Loucy (cell line): ENCODE measurements at regions not wholly inside any gene's neighbourhood (a gene's known extent, or its start where the extent isn't known, plus 50 kb on each side); places are given as distances from the start of the nearest gene placed in this dataset.

Source experiments
- H2AFZ ChIP-seq: fragments of 200-600 bp; sonication (generic); 2 replicates; pipeline ENCODE4 v1.6.0; 2016; ENCODE audit warnings: antibody characterized with exemption, mild to moderate bottlenecking, low read length, moderate library complexity
- H3F3A ChIP-seq: fragments of 200-600 bp; 2 replicates; pipeline ENCODE4 v1.6.0; 2016; ENCODE audit warnings: antibody characterized with exemption, low read depth, mild to moderate bottlenecking
- H3K27me3 ChIP-seq: fragments of 200-600 bp; sonication (generic); 2 replicates; pipeline ENCODE4 v1.6.1; 2014; ENCODE audit warnings: low read length, mild to moderate bottlenecking; ENCODE audit not compliant: insufficient read depth, poor library complexity, severe bottlenecking
- H3K36me3 ChIP-seq: fragments of 200-600 bp; sonication (generic); 2 replicates; pipeline ENCODE4 v1.6.1; 2016; ENCODE audit warnings: low read length; ENCODE audit not compliant: insufficient read depth
- H3K4me1 ChIP-seq: fragments of 200-600 bp; sonication (generic); 2 replicates; pipeline ENCODE4 v1.5.1; 2014; ENCODE audit warnings: low read length, mild to moderate bottlenecking; ENCODE audit not compliant: insufficient read depth, poor library complexity, severe bottlenecking
- H3K4me2 ChIP-seq: fragments of 200-600 bp; sonication (generic); 2 replicates; pipeline ENCODE4 v1.6.0; 2014; ENCODE audit warnings: antibody characterized with exemption, low read length, low read depth, mild to moderate bottlenecking; ENCODE audit not compliant: poor library complexity, severe bottlenecking
- H3K4me3 ChIP-seq: fragments of 200-600 bp; sonication (generic); 2 replicates; pipeline ENCODE4 v1.5.1; 2014; ENCODE audit warnings: low read length, mild to moderate bottlenecking, mixed read lengths; ENCODE audit not compliant: poor library complexity, severe bottlenecking
- H3K79me2 ChIP-seq: fragments of 200-600 bp; sonication (generic); 2 replicates; pipeline ENCODE4 v1.6.1; 2014; ENCODE audit warnings: low read length; ENCODE audit not compliant: insufficient read depth
- H3K9ac ChIP-seq: fragments of 200-600 bp; sonication (generic); 2 replicates; pipeline ENCODE4 v1.6.0; 2014; ENCODE audit warnings: mild to moderate bottlenecking, low read depth, low read length, moderate library complexity; ENCODE audit not compliant: poor library complexity, severe bottlenecking
- H3K9me2 ChIP-seq: fragments of 200-600 bp; sonication (generic); replicated peaks from 2 replicates; pipeline ENCODE4 v1.6.1; 2016; ENCODE audit warnings: low read depth, low read length, mixed read lengths
- H3K9me3 ChIP-seq: fragments of 200-600 bp; sonication (generic); 2 replicates; pipeline ENCODE4 v1.6.1; 2014; ENCODE audit warnings: mild to moderate bottlenecking, antibody characterized with exemption, low read length, low read depth; ENCODE audit not compliant: insufficient read depth
- H4K20me1 ChIP-seq: fragments of 200-600 bp; sonication (generic); 2 replicates; pipeline ENCODE4 v1.6.0; 2014; ENCODE audit warnings: antibody characterized with exemption, low read length, mild to moderate bottlenecking; ENCODE audit not compliant: insufficient read depth, poor library complexity, severe bottlenecking
- CTCF ChIP-seq: fragments of 200-600 bp; sonication (generic); conservative IDR thresholded peaks from 2 replicates; pipeline ENCODE4 v1.5.1; 2014; ENCODE audit warnings: mild to moderate bottlenecking, antibody characterized with exemption, low read length
- EZH2phosphoT487 ChIP-seq: fragments of 200-600 bp; IDR thresholded peaks from 2 replicates; pipeline ENCODE4 v1.6.1; 2018; ENCODE audit warnings: antibody characterized with exemption, mild to moderate bottlenecking, moderate library complexity, borderline replicate concordance

GRCh38 chrX:96436105-96436504 lies 248.5 kb upstream of the DIAPH2 start:
- no peaks in the 10 kb centered on the region for H3F3A ChIP-seq
- TF ChIP-seq CTCF (no peak), EZH2phosphoT487 (no peak)
- no peaks in the 10 kb centered on the region for H3K4me1 ChIP-seq
- H3K9ac ChIP-seq: no peak overlapping the region
- no peaks in the 10 kb centered on the region for H3K9me3 ChIP-seq
- no peaks in the 10 kb centered on the region for H3K27me3 ChIP-seq
- H3K4me3 ChIP-seq: no peak overlapping the region
- no peak overlapping the region for H2AFZ ChIP-seq
- H3K79me2 ChIP-seq: no peaks in the 10 kb centered on the region
- no peaks in the 10 kb centered on the region for H4K20me1 ChIP-seq
- H3K4me2 ChIP-seq: no peak overlapping the region
- H3K36me3 ChIP-seq: no peaks in the 10 kb centered on the region
- no peaks in the 10 kb centered on the region for H3K9me2 ChIP-seq

GRCh38 chrX:96438803-96439202 lies 245.8 kb upstream of the DIAPH2 start:
- TF ChIP-seq EZH2phosphoT487 (no peak), CTCF (no peak)
- H4K20me1 ChIP-seq: no peaks in the 10 kb centered on the region
- H3K27me3 ChIP-seq: no peaks in the 10 kb centered on the region
- H3F3A ChIP-seq: no peaks in the 10 kb centered on the region
- no peaks in the 10 kb centered on the region for H3K9me3 ChIP-seq
- H3K4me1 ChIP-seq: no peaks in the 10 kb centered on the region
- no peak overlapping the region for H3K9ac ChIP-seq
- no peaks in the 10 kb centered on the region for H3K36me3 ChIP-seq
- no peak overlapping the region for H2AFZ ChIP-seq
- no peaks in the 10 kb centered on the region for H3K79me2 ChIP-seq
- no peak overlapping the region for H3K4me3 ChIP-seq
- H3K4me2 ChIP-seq: no peak overlapping the region
- no peaks in the 10 kb centered on the region for H3K9me2 ChIP-seq

GRCh38 chrX:96440941-96441340 lies 243.7 kb upstream of the DIAPH2 start:
- Histone ChIP-seq H3K4me2 (no peak overlapping the region), H3K9ac (no peak overlapping the region), H3K36me3 (no peaks in the 10 kb centered on the region), H3K4me1 (no peaks in the 10 kb centered on the region), H2AFZ (no peak overlapping the region), H3F3A (no peaks in the 10 kb centered on the region), H4K20me1 (no peaks in the 10 kb centered on the region), H3K27me3 (no peaks in the 10 kb centered on the region), H3K79me2 (no peaks in the 10 kb centered on the region), H3K9me2 (no peaks in the 10 kb centered on the region), H3K4me3 (no peak overlapping the region), H3K9me3 (no peaks in the 10 kb centered on the region)
- TF ChIP-seq CTCF (no peak), EZH2phosphoT487 (no peak)
